Ramos (cell line): ENCODE measurements at regions not wholly inside any gene's neighbourhood (a gene's known extent, or its start where the extent isn't known, plus 50 kb on each side); places are given as distances from the start of the nearest gene placed in this dataset.

Experiments used
- in situ Hi-C: fragments of 300-500 bp; cut with MboI; formaldehyde crosslinking; loops from one replicate; pipeline ENCODE4 v1.14.3; 2022; ENCODE audit warnings: low sequenced_read_pairs; ENCODE audit not compliant: unreplicated experiment

- in situ Hi-C loops, result no loop called here
Measured at GRCh38 chr4:24131954-24132673, 242.3 kb upstream of the PPARGC1A start.

GRCh38 chr4:24130637-24131036 lies 240.8 kb upstream of the PPARGC1A start:
- in situ Hi-C loops, result no loop called here

- in situ Hi-C loops, result no loop called here
Measured at GRCh38 chr4:24126776-24127175, 236.9 kb upstream of the PPARGC1A start.

GRCh38 chr4:24121395-24122175 lies 231.7 kb upstream of the PPARGC1A start:
- in situ Hi-C loops, result no loop called here

GRCh38 chr4:24117975-24118374 lies 228.1 kb upstream of the PPARGC1A start:
- in situ Hi-C loops, result no loop called here

GRCh38 chr4:24116107-24116506 lies 226.3 kb upstream of the PPARGC1A start:
- in situ Hi-C loops, result no loop called here

- in situ Hi-C loops, result no loop called here
Measured at GRCh38 chr4:24114919-24115500, 225.2 kb upstream of the PPARGC1A start.

- in situ Hi-C loops, result no loop called here
Measured at GRCh38 chr4:24114444-24114843, 224.6 kb upstream of the PPARGC1A start.

GRCh38 chr4:24112466-24112865 lies 222.6 kb upstream of the PPARGC1A start:
- in situ Hi-C loops, result no loop called here

GRCh38 chr4:24108567-24108966 lies 218.7 kb upstream of the PPARGC1A start:
- in situ Hi-C loops, result no loop called here

GRCh38 chr4:24105327-24106038 lies 215.6 kb upstream of the PPARGC1A start:
- in situ Hi-C loops, result no loop called here

- in situ Hi-C loops, result no loop called here
Measured at GRCh38 chr4:24104158-24104565, 214.3 kb upstream of the PPARGC1A start.

- in situ Hi-C loops, result no loop called here
Measured at GRCh38 chr4:24103434-24104157, 213.7 kb upstream of the PPARGC1A start.

GRCh38 chr4:24102621-24103020 lies 212.8 kb upstream of the PPARGC1A start:
- in situ Hi-C loops, result no loop called here

- in situ Hi-C loops, result no loop called here
Measured at GRCh38 chr4:24096603-24097002, 206.8 kb upstream of the PPARGC1A start.

- in situ Hi-C loops, result no loop called here
Measured at GRCh38 chr4:24094726-24095125, 204.9 kb upstream of the PPARGC1A start.

GRCh38 chr4:24093446-24093845 lies 203.6 kb upstream of the PPARGC1A start:
- in situ Hi-C loops, result no loop called here

- in situ Hi-C loops, result no loop called here
Measured at GRCh38 chr4:24091639-24092233, 201.9 kb upstream of the PPARGC1A start.

- in situ Hi-C loops, result no loop called here
Measured at GRCh38 chr4:24089851-24090534, 200.1 kb upstream of the PPARGC1A start.
